ENCODE measurements at regions not wholly inside any gene's neighbourhood (a gene's known extent, or its start where the extent isn't known, plus 50 kb on each side); places are given as distances from the start of the nearest gene placed in this dataset.

GRCh38 chr1:116819081-116819480, 64.9 kb downstream of the CD2 start:
- 78% methylated on average over 6 of the region's 6 CpGs for WGBS
- no peak overlapping the region for H3K27ac ChIP-seq (ENCODE audit: low read length)
- H3K4me1 ChIP-seq (ENCODE audit: control insufficient read depth, insufficient read depth, low read length): peaks cover 3% of the 10 kb centered on the region
- ATAC-seq (no peak), DNase-seq (no peak)
- no peaks in the 10 kb centered on the region for H3K9me3 ChIP-seq (ENCODE audit: control insufficient read depth, low read length)
- intact Hi-C loops (cut with DNase I): no loop called here
- H3K27me3 ChIP-seq (ENCODE audit: control insufficient read depth, insufficient read depth): no peaks in the 10 kb centered on the region
- H3K4me3 ChIP-seq (ENCODE audit: low read length): no peak overlapping the region

- ATAC-seq (peak; percentile 55 to 78), DNase-seq (peak; percentile 60 to 72 (median 61))
- Histone ChIP-seq H3K27ac (ENCODE audit: low read length) (no peak overlapping the region), H3K9me3 (ENCODE audit: control insufficient read depth, low read length) (no peaks in the 10 kb centered on the region), H3K4me1 (ENCODE audit: control insufficient read depth, insufficient read depth, low read length) (peaks cover 3% of the 10 kb centered on the region), H3K4me3 (ENCODE audit: low read length) (no peak overlapping the region), H3K27me3 (ENCODE audit: control insufficient read depth, insufficient read depth) (no peaks in the 10 kb centered on the region)
- WGBS: 44% methylated on average over 6 of the region's 6 CpGs
- intact Hi-C loops (cut with DNase I): no loop called here
Observed at GRCh38 chr1:116820369-116820768, 66.1 kb downstream of the CD2 start.

- 93% methylated on average over 2 of the region's 2 CpGs for WGBS
- Histone ChIP-seq H3K4me1 (ENCODE audit: control insufficient read depth, insufficient read depth, low read length) (peaks cover 3% of the 10 kb centered on the region), H3K4me3 (ENCODE audit: low read length) (no peak overlapping the region), H3K27me3 (ENCODE audit: control insufficient read depth, insufficient read depth) (no peaks in the 10 kb centered on the region), H3K9me3 (ENCODE audit: control insufficient read depth, low read length) (no peaks in the 10 kb centered on the region), H3K27ac (ENCODE audit: low read length) (no peak overlapping the region)
- intact Hi-C loops (cut with DNase I): no loop called here
- ATAC-seq: no peak
- no peak for DNase-seq
Observed at GRCh38 chr1:116821763-116822162, 67.5 kb downstream of the CD2 start.

- intact Hi-C loops (cut with DNase I): no loop called here
- H3K27ac ChIP-seq (ENCODE audit: low read length): peak overlapping the region; percentile 23
- peak in 1 of 2 donors; percentile 21 for ATAC-seq
- 61% methylated on average over 5 of the region's 5 CpGs for WGBS
- peaks cover 3% of the 10 kb centered on the region for H3K4me1 ChIP-seq (ENCODE audit: control insufficient read depth, insufficient read depth, low read length)
- no peaks in the 10 kb centered on the region for H3K27me3 ChIP-seq (ENCODE audit: control insufficient read depth, insufficient read depth)
- no peaks in the 10 kb centered on the region for H3K9me3 ChIP-seq (ENCODE audit: control insufficient read depth, low read length)
- no peak overlapping the region for H3K4me3 ChIP-seq (ENCODE audit: low read length)
- DNase-seq: no peak
Observed at GRCh38 chr1:116824631-116825206, 70.5 kb downstream of the CD2 start.

GRCh38 chr1:116825207-116825719, 71.0 kb downstream of the CD2 start:
- ATAC-seq: peak; percentile 81 to 82
- WGBS: 19% methylated on average over 5 of the region's 5 CpGs
- Histone ChIP-seq H3K4me3 (ENCODE audit: low read length) (no peak overlapping the region), H3K9me3 (ENCODE audit: control insufficient read depth, low read length) (no peaks in the 10 kb centered on the region), H3K27me3 (ENCODE audit: control insufficient read depth, insufficient read depth) (no peaks in the 10 kb centered on the region), H3K27ac (ENCODE audit: low read length) (peak overlapping the region; percentile 63), H3K4me1 (ENCODE audit: control insufficient read depth, insufficient read depth, low read length) (peaks cover 1% of the 10 kb centered on the region)
- peak; percentile 35 to 69 (median 64) for DNase-seq
- intact Hi-C loops (cut with DNase I): no loop called here

- Histone ChIP-seq H3K4me1 (ENCODE audit: control insufficient read depth, insufficient read depth, low read length) (no peaks in the 10 kb centered on the region), H3K9me3 (ENCODE audit: control insufficient read depth, low read length) (no peaks in the 10 kb centered on the region), H3K4me3 (ENCODE audit: low read length) (no peak overlapping the region), H3K27me3 (ENCODE audit: control insufficient read depth, insufficient read depth) (no peaks in the 10 kb centered on the region), H3K27ac (ENCODE audit: low read length) (peak overlapping the region; percentile 63)
- DNase-seq (peak in 1 of 3 donors; percentile 52), ATAC-seq (peak; percentile 52 to 61)
- WGBS: 56% methylated on average over 10 of the region's 10 CpGs
- intact Hi-C loops (cut with DNase I): no loop called here
Observed at GRCh38 chr1:116825720-116826438, 71.6 kb downstream of the CD2 start.

GRCh38 chr1:116826818-116827606, 72.8 kb downstream of the CD2 start:
- H3K4me1 ChIP-seq (ENCODE audit: control insufficient read depth, insufficient read depth, low read length): no peaks in the 10 kb centered on the region
- intact Hi-C loops (cut with DNase I): no loop called here
- 65% methylated on average over 9 of the region's 9 CpGs for WGBS
- no peaks in the 10 kb centered on the region for H3K27me3 ChIP-seq (ENCODE audit: control insufficient read depth, insufficient read depth)
- no peaks in the 10 kb centered on the region for H3K9me3 ChIP-seq (ENCODE audit: control insufficient read depth, low read length)
- DNase-seq (no peak), ATAC-seq (no peak)
- no peak overlapping the region for H3K4me3 ChIP-seq (ENCODE audit: low read length)
- no peak overlapping the region for H3K27ac ChIP-seq (ENCODE audit: low read length)

- Histone ChIP-seq H3K27ac (ENCODE audit: low read length) (no peak overlapping the region), H3K9me3 (ENCODE audit: control insufficient read depth, low read length) (no peaks in the 10 kb centered on the region), H3K27me3 (ENCODE audit: control insufficient read depth, insufficient read depth) (no peaks in the 10 kb centered on the region), H3K4me1 (ENCODE audit: control insufficient read depth, insufficient read depth, low read length) (no peaks in the 10 kb centered on the region), H3K4me3 (ENCODE audit: low read length) (no peak overlapping the region)
- ATAC-seq (no peak), DNase-seq (no peak)
- WGBS: 93% methylated on average over 2 of the region's 2 CpGs
- intact Hi-C loops (cut with DNase I): no loop called here
Observed at GRCh38 chr1:116827607-116828105, 73.4 kb downstream of the CD2 start.

GRCh38 chr1:116832308-116832931, 77.3 kb upstream of the PTGFRN start:
- Histone ChIP-seq H3K9me3 (ENCODE audit: control insufficient read depth, low read length) (no peaks in the 10 kb centered on the region), H3K4me1 (ENCODE audit: control insufficient read depth, insufficient read depth, low read length) (no peaks in the 10 kb centered on the region), H3K4me3 (ENCODE audit: low read length) (no peak overlapping the region), H3K27me3 (ENCODE audit: control insufficient read depth, insufficient read depth) (no peaks in the 10 kb centered on the region), H3K27ac (ENCODE audit: low read length) (no peak overlapping the region)
- ATAC-seq (no peak), DNase-seq (no peak)
- intact Hi-C loops (cut with DNase I): no loop called here
- 57% methylated on average over 6 of the region's 6 CpGs for WGBS

- H3K27ac ChIP-seq (ENCODE audit: low read length): no peak overlapping the region
- 69% methylated on average over 3 of the region's 3 CpGs for WGBS
- no peaks in the 10 kb centered on the region for H3K27me3 ChIP-seq (ENCODE audit: control insufficient read depth, insufficient read depth)
- DNase-seq (no peak), ATAC-seq (no peak)
- H3K4me1 ChIP-seq (ENCODE audit: control insufficient read depth, insufficient read depth, low read length): no peaks in the 10 kb centered on the region
- H3K4me3 ChIP-seq (ENCODE audit: low read length): no peak overlapping the region
- no peaks in the 10 kb centered on the region for H3K9me3 ChIP-seq (ENCODE audit: control insufficient read depth, low read length)
- intact Hi-C loops (cut with DNase I): no loop called here
Observed at GRCh38 chr1:116832932-116833578, 76.7 kb upstream of the PTGFRN start.

Data from right cardiac atrium (tissue), 5 donors.